RPMI7951 (cell line): ENCODE measurements at regions not wholly inside any gene's neighbourhood (a gene's known extent, or its start where the extent isn't known, plus 50 kb on each side); places are given as distances from the start of the nearest gene placed in this dataset.
"Not testable (repeated sequence)": the region's sequence is repeated elsewhere in the genome, so short reads cannot be mapped to it uniquely, and the experiment has no call there.

ENCODE experiments used
- DNase-seq: peaks from one replicate; pipeline ENCODE4 v3.0.0-alpha.2; 2012; ENCODE audit warnings: low read depth

DNA sequence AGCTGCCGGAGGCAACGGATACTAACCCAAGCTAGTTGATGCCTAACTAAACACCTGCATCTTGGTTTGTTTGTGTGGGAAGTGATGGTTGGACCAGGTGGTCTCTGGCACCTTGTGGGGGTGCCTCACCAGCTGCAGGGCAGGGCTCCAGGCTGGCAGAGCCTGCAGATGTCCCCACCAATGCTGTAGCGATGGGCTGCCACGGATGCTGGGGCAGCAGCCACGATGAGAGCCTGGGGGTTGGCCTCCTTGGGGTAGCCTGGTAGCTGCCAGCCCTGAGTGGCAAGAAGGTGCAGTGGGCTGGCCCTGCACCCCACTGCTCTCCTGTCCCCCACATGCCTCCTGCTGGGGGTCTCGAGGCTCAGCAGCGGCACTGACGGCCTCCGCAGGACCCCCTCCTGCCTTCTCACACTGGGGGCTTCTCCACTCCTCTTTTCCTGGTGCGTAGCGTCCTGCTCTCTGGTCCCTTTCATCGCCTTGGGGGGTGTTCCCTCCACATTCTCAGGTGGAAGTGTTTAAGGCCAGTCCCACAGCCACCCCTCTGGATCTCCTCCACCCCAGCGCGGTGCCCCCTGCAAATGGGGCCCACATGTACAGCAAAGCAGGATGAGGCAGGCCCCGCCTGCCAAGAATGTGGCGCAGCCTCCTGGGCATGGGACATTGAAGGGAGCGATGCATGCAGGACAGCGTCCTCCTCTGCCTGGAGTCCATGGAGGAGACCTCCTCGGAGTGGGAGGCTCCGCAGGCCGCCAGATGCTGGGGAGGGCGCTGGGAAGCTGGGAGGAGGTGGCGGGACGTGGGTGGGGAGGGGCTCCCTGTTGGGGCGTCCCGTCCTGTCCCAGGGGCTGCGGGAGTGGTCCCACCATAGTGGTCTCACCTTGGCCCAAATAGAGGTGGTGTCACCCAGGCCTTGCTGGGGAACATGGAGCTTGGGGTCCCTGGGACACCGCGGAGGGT lies 173.1 kb downstream of the ASB1 start:
- no peak for DNase-seq

DNA sequence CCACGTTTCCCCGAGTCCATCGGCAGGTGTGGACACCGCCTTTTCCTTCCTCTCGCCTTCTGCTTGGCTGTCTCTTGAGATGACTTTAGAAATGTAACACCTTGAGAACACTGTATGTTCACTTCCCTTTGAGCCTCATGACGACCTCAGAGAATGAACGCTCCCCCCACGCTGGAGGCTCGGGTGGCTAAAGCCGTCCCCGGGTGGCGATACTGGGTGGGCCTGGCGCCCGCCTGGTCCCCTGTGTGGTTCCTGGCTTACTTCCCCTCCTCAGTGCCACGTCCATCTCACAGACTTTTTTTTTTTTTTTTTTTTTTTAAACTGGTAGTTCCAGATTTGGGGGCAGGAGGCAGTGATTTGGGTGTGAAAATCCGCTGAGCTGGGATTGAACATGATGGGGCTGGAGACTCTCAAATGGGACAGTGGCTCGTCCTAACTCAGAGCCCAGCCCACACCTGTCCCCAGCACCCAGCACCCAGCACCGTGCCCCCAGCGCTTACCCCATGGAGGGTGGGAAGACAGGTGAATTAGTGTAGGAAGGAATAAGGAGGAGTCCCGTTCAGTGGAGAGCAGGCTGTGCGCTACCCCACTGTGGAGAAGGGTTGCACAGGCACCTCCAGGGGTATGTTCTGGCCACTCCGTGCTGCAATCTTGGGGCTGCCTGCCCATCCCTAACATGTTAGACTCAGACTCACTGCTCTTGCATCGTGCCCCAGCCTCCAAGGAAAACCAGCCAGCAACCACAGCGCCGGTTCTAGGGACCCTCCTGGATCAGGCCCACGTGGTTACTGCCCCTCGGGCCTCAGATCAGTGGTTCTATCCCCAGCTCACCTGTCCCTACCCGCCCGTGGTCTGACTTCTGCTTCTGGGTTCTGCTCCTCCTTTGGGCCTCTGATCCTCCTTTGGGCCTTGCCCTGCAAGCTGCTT lies 174.0 kb downstream of the ASB1 start:
- no peak for DNase-seq

DNA sequence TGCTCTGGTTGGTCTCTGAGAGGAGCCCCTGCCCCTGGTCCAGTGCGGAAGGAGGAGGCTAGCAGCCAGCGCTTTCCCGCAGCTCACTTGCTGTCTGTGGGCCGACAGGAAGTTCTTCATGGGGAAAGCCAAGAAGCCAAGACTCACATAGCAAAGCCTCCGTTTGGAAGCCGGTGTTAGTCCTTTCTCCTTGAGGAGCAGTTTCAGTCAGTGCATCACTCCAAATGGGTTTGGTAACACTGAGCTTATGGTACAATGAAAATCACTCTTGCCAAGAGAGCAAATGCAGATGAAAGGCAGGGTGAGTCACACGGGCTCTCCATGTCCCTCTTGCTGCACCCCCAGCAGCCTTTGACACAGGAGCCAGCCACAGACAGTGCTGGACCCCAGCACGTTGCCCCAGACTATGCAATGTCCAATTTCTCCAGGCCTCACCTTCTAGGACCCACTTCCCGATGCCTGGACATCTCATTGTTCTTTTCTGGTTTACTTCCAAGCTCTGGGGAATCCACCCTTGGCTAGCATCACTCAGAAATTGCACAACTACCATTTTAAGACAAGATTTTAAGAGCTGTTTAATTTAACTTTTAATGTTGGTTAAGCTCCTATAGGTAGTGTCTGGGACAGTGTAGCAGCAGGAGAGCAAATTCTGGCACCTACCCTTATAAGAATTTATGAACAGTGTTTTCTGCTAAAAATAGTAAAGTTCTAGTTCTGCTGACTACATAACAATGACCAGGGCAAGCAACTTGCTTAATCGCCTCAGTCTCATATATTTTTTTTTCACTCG lies 174.9 kb downstream of the ASB1 start:
- no peak for DNase-seq

DNA sequence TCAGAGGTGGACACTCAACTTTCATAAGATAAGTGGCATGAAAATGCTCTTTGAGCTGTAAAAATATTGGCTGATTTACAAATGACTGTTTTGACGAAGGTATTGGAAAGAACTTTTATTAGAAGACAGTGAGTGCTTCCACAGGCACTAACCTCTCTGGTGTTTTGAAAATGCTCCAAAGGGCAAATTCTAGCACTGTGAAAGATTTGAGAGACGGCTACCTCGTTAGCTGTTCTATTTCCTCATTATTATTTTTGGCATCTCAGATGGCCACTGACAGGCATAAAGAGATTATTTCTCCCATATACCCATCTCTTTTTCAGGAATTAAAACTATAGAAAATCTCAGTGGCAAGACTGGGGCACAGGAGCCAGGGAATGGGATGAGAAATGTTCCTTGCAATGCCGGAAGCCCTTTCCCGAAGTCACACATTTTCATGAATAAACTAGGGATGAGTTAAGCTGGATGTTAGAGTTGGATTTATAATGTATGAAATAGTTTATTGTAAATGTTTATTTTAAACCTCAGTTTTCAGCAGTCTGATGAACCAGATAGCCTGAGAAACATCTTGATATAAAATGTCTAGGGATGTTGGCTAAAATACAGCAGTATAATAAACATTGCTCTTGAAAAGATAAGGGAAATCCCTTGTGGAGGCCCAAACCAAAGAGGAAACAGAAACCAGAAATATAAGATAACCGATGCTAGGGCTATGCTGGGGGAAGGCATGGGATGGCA lies 175.7 kb downstream of the ASB1 start:
- no peak for DNase-seq

DNA sequence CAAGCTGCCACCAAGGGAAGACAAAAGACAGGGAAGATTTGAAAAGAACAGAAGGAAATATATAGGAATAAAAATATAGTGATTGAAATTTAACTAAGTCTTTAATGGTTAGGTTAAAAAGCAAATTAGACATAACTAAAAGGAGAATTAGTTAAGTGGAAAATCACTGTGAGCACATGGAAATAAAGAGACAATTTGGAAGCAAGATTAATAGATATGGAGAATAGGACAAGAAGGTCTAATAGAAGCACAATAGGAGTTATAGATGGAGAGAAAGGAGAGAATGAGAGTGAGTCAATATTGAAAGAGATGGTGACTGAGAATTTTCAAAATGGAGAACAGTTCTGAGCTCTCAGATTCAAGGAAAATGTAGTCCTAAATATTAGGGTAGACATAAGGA lies 176.9 kb downstream of the ASB1 start:
- no peak for DNase-seq

DNA sequence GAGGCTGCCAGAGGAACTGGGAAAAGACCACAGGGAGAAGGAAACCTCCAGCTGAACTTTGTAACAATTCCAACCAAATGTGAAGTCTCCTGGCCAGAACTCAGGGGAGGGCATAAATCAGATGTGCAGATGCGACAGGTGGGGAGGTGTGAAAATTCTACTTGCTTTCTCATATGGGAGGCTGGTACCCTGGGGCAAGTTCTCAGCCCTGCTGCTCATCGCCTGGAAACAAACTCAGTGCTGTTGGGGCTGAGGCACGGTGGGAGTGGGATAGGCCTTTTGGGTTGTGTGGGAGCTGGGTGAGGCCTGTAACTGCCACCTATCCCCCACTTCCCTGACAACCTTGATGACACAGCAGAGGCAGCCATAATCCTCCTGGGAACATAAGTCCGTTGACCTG lies 179.6 kb downstream of the ASB1 start:
- DNase-seq, result no peak

DNA sequence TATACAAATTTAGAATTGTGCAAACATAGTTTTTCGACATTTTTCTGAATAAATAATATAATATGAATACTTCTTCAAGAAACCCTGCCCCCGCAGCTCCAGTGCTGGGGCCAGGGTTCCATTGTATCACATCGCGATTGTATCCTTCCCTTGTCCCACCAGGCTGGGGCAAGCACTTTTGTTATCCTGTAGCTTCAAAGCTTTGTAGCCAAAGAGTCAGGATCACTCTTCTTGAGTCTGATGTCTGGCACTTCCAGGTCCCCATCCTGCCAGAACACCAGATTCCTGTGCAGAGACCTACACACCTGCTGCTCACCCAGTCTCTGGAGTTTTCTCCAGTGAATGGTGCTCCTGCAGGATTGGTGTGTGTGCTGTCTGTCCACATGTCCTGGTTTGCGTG lies 186.9 kb downstream of the ASB1 start:
- no peak for DNase-seq

DNA sequence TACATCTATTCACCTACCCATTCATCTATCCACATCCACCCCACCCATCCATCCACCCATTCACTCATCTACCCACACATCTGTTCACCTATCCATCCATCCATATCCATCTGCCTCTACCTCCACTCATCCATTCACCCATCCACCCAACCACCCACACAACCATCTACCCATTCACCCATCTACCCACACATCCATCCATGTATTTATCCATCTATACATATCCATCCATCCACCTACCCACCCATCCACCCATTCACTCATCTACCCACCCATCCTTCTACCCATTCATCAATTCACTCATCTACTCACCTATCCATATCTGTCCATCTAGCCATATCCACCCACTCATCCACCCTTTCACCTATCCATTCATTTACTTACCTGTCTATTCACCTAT lies 187.6 kb downstream of the ASB1 start:
- no peak for DNase-seq

DNA sequence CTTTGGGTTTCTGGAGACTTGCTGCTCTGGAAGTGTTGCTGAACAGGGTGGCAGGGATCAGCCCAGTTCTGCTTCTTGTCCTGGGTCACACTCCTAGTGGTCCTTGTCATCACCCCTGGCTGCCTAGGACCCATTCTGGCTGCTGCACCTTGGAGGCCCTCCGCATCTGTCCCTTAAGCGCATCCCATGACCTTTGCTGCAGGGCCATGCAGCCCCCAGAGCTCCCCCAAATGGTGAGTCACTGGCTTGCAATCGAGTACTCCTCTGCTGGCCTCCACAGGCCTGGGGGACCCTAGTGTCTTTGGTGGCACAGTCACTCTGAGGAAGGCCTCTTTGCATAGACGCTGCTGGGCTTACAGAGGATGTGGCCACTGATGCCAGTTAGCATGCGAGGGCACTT lies 188.5 kb downstream of the ASB1 start:
- DNase-seq, result no peak

DNA sequence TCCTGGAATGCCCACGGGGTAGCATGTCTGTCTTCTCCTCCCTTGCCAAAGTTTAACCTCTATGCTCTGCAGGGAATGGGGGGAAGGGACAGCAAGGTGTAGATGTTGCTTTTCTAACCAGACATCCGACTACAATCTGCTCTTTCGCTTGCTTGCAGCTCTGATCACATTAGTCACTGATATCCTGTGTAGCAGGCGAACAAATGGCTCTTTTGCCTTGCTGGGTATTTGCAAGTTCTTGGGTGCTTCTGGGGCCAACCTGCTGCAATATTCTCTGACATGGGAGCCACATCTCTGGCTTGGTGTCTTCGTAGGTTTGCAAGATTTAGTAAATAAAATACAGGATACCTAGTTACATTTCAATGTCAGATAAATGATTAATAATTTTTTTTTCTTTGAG lies 190.0 kb downstream of the ASB1 start:
- DNase-seq, result no peak

DNA sequence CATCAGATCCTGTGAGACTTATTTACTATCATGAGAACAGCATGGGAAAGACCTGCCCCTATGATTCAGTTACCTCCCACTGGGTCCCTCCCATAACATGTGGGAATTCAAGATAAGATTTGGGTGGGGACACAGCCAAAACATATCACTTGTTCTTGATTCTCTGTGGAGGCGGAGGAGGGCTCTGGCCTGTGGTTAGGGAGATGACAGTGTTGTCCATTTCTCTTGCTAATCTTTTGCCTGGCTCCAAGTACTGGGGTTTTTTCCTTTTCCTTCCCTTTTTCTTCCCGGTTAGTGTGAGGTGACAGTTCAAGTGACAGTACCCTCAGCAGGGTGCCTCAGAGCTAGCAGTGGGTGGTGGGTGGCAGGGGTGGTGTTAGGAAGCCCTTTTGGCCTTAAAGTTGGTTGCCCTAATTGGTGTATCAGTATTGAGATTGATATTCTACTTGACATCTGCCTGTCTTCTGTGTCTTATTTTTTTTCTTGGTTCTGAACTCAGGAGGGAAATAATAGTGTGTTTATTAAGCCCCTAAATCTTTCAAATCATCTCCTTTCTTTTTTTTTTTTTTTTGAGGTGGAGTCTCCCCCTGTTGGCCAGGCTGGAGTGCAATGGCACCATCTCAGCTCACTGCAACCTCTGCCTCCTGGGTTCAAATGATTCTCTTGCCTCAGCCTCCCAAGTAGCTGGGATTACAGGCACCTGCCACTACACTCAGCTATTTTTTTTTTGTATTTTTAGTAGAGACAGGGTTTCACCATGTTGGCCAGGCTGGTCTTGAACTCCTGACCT lies 192.0 kb downstream of the ASB1 start:
- DNase-seq, result not testable (repeated sequence)

DNA sequence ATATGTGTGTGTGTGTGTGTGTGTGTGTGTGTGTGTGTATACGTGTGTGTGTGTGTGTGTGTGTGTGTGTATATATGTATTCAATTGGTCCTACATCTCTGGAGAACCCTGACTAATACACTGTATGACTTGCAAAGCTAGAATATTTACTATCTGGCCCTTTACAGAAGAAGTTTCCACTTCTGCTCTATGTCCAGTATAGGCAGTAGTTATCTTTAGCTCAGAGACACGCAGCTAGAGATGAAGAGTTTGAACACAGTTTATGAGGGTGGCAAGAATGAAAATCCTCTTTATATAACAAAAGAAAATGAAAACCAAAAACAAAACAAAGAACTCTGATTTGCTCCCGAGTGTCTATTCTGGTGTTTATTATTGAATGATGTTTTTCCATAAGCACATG lies 201.2 kb downstream of the ASB1 start:
- DNase-seq, result no peak

DNA sequence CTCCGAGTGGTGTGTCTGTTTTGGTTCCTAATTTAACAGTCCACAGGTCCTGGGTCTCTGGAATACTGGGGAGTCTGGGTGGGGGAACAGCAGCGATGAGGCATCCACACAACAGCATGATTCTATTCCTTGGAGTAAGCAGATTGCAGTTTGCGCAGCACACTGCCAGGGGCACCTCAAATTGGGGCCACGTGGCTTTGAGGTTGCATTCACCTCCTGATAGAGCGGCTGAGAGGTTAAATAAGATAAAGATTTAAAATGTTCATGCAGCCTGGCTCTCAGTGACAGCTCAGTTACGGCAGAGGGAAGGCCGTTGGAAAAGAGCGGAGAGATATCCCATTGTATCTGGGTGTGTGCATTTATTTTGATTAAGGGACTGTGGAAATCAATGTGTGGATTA lies 202.3 kb downstream of the ASB1 start:
- no peak for DNase-seq

DNA sequence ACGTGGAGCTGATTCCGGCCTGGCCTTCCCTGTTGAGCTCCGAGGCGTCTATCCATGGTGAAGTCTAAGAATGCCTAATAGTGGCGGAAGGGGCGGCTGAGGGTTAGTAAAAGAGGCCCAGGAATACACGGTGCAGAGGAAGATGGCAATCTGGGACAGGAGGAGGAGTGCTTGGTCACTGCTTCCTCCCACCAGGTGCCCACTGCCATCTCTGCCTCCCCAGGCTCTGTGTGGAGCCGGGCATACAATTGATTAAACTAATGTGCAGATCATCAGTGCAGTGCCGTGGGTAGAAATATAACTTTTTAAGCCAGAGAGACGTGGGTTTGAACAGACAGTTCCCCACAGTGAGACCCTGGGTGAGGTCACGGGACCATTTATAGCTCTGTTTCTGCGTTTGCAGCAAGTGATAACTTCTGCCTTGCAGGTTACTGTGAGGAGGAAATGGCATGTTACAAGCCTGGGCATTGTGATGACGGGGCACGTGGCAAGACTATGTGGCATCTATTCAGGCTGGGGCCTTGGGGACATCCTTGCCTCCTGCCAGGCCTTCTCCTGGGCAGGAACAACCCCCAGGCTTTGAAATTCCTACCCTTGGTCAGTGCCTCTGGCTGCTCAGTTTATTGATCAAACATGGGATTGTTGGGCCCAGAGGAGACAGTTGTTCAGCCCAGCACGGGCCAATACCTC lies 204.9 kb downstream of the ASB1 start:
- DNase-seq, result no peak

DNA sequence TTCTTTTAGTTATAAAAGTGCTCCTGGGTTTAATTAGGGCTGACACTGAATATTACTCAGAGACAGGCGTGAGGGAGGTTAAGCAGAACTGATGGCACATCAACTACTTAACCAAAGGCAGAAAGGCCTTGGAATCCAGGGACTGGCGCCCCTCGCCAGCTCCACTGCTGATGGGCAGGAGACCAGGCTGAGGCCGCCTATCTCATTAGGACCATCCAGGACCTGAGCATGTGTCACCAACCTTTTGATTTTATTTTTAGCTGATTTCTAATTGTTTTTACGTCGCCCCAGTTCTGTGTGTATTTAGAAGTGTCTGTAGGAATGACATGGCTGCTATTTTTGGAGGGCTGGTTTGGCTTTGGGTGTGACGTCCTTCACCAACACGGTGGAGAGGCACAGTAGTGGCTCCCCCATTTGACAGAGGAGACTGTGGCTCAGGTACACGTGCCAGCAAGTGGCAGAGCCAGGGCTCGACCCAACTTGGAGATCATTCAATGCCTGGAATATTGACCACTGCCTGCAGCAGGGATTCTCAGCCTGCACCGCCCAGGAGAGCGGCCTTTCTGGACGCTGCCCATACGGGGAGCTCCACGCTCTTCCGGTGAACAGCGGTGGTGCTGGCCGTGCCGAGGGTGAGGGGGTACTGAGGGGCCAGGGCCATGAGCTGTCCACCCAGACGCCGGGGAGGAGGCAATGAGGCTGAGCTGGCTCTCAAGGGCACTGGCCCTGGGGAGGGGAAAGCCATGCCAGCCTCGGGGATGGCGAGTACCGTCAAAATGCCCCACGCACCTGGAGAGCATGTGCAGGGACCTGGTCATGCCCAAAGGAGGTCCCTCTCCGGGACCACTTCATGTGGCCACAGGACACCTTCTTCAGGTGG lies 205.7 kb downstream of the ASB1 start:
- no peak for DNase-seq

DNA sequence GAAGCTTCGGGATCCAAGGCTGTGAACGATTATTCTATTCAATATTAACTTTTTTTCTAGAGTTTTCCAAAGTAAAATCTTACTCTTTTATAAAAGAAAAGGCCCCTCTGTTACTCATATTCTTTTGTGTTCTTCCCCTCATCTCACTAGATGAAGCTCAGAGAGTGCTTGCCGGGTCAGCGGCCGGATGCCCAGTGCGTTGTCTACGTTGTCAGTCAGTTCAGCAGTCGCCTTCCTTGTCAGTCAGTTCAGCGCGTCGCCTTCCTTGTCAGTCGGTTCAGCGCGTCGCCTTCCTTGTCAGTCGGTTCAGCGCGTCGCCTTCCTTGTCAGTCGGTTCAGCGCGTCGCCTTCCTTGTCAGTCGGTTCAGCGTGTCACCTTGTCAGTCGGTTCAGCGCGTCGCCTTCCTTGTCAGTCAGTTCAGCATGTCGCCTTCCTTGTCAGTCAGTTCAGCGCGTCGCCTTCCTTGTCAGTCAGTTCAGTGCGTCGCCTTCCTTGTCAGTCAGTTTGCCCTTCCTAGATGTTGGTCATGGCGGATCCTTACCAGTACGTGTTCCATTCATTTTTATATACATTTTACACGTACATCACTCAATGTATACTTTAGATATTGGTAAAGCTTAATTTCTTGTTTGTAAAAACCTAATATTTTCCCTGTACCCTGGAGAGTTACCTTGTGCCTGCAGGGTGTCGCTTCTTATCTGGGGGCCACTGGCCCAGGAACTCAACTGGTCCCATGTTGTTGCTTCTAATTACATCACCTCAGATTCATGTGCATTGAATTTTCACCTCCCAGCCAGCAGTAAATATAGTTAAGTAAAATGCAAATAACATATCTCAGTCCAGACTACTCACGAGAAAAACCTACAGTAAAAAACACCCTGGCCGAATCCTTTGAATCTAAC lies 206.9 kb downstream of the ASB1 start:
- DNase-seq, result no peak

DNA sequence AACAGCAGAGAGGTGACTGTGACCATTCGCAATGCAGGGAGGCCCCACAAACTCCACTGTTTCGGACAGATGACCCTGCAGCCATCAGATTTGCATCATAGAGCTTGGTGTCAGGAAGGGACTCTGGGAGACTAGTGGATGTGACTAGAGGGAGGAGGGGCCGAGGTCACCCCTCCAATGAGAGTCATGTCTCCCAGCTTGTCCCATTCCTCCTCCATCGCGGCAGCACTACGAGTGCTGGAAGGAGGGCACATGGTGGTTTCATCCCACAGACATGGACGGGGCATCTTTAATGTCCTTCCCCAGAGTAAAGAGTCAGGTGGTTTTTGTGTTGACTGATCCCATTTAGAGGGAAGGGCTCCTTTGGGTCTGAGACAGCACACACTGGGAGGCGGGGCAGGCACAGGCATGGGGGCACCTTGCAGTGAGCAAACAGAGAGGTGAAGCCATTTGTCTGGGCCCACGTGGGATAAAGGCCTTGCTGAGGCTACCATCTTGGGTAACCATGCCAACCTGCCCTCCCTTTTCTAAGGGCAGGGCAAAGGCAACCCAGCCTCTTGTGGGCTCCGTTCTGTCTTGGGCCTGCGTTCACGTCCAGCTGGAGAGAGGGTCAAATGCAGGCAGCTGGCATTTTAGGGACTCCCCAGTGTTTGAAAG lies 208.1 kb downstream of the ASB1 start:
- DNase-seq, result no peak
